ENCODE measurements at regions not wholly inside any gene's neighbourhood (a gene's known extent, or its start where the extent isn't known, plus 50 kb on each side); places are given as distances from the start of the nearest gene placed in this dataset.

DNA sequence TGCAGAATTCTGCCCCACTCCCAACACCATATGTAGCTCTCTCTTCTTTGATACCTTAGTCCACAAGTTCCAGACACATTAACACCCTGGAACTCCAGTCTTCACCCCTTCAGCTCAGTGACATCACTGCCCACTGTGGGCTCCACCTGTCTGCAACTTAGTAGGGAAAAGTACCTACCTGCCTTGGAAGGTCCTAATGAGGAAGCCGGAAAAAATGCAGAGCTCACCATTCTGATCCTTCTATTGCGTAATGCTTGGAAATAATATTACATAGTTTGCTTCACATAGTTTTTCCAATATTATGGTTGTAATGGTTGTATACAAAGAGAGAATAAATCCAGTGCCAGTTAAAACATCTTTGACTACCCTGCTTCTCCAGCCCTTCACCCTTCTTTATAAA, 738.4 kb downstream of the RNF144A start:
- no peak for TF ChIP-seq CTCF (tag by site-specific recombination; IDR thresholded peaks at IDR 0.05)
- no peak for TF ChIP-seq ZNF274 (IDR thresholded peaks at IDR 0.05; ENCODE audit: low read length)
- TF ChIP-seq ZNF274 (tag by site-specific recombination; IDR thresholded peaks at IDR 0.05; ENCODE audit: borderline replicate concordance), result no peak
- TF ChIP-seq ZNF692 (tag by site-specific recombination; IDR thresholded peaks at IDR 0.05), result no peak
- TF ChIP-seq MZF1 (tag by site-specific recombination; IDR thresholded peaks at IDR 0.05; ENCODE audit: borderline replicate concordance), result no peak
- no peak for TF ChIP-seq ZNF654 (tag by site-specific recombination; IDR thresholded peaks at IDR 0.05; ENCODE audit: low read depth)
- TF ChIP-seq ZNF2 (tag by site-specific recombination; IDR thresholded peaks at IDR 0.05), result no peak
- no peak for TF ChIP-seq ZNF132 (tag by site-specific recombination; IDR thresholded peaks at IDR 0.05; ENCODE audit: borderline replicate concordance)
- TF ChIP-seq, protein P1, sequence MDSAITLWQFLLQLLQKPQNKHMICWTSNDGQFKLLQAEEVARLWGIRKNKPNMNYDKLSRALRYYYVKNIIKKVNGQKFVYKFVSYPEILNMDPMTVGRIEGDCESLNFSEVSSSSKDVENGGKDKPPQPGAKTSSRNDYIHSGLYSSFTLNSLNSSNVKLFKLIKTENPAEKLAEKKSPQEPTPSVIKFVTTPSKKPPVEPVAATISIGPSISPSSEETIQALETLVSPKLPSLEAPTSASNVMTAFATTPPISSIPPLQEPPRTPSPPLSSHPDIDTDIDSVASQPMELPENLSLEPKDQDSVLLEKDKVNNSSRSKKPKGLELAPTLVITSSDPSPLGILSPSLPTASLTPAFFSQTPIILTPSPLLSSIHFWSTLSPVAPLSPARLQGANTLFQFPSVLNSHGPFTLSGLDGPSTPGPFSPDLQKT (IDR thresholded peaks at IDR 0.05; ENCODE audit: borderline replicate concordance, low read depth, low read length), result no peak
